K562 (cell line): ENCODE measurements at regions not wholly inside any gene's neighbourhood (a gene's known extent, or its start where the extent isn't known, plus 50 kb on each side); places are given as distances from the start of the nearest gene placed in this dataset.

Experiments
- CBX2 ChIP-seq: fragments of 200-600 bp; sonication (generic); IDR thresholded peaks from one replicate; pipeline ENCODE4 v1.6.1; 2012; ENCODE audit warnings: mild to moderate bottlenecking, low read length, inconsistent platforms; ENCODE audit not compliant: insufficient read depth, poor library complexity, severe bottlenecking
- KLF10 ChIP-seq: fragments of 250-450 bp; sonication (Bioruptor Pico); IDR thresholded peaks from 2 replicates; pipeline ENCODE4 v1.6.1; 2021; ENCODE audit warnings: matching md5 sums
- NR3C1 ChIP-seq: sonication (generic); formaldehyde crosslinking; IDR thresholded peaks from 2 replicates; pipeline ENCODE4 v1.8.1; 2022; ENCODE audit warnings: missing genetic modification reagents
- SIN3A ChIP-seq, 2 experiments: fragments of 150-350 bp in 1 of 2; IDR thresholded peaks; 2 replicates each; pipeline ENCODE4 v1.6.1; 2011 to 2016; ENCODE audit warnings: borderline replicate concordance in 2 of 2, low read depth in 2 of 2, low read length in 2 of 2, mild to moderate bottlenecking in 2 of 2, moderate library complexity in 2 of 2; ENCODE audit not compliant: control insufficient read depth in 1 of 2
- TGIF2 ChIP-seq: sonication (generic); formaldehyde crosslinking; IDR thresholded peaks from 2 replicates; pipeline ENCODE4 v1.8.1; 2022; ENCODE audit warnings: mild to moderate bottlenecking, missing genetic modification reagents, moderate library complexity
- ZFX ChIP-seq: sonication (generic); formaldehyde crosslinking; IDR thresholded peaks from 2 replicates; pipeline ENCODE4 v1.8.0; 2022; ENCODE audit warnings: mild to moderate bottlenecking, missing genetic modification reagents, moderate library complexity

DNA sequence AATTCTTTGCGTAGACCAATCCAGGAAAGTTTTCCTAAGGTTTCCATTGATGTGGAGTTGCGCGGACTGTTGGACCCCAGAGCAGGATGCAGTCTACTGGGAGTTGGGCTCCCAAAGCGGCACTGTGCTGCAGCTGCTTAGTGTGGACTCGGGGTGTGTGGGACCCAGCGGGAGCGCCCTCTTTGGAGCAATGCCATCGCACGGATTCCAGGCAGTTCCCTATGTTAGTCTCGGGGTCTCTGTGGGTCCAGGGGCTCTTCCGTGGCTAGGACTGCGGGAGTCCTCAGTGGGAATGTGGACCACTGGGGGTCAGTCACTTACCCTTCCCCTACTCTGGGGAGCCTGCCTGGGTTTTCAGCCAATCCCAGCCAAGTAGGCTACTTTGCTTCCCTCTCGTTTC, 151.7 kb upstream of the OLIG3 start:
- TF ChIP-seq ZFX (CRISPR knock-in tag) = no peak
- TF ChIP-seq CBX2 = no peak
- no peak for TF ChIP-seq NR3C1 (CRISPR knock-in tag)
- TF ChIP-seq TGIF2 (CRISPR knock-in tag) = no peak
- TF ChIP-seq SIN3A (IDR thresholded peaks at IDR 0.05; ENCODE audit: borderline replicate concordance in 2 of 2, control insufficient read depth in 1 of 2, low read depth in 2 of 2, low read length in 2 of 2) = no peak
- no peak for TF ChIP-seq KLF10
